GM19452 (cell line): ENCODE measurements at regions not wholly inside any gene's neighbourhood (a gene's known extent, or its start where the extent isn't known, plus 50 kb on each side); places are given as distances from the start of the nearest gene placed in this dataset.
"Not testable (repeated sequence)": the region's sequence is repeated elsewhere in the genome, so short reads cannot be mapped to it uniquely, and the experiment has no call there.

Source experiments
- ATAC-seq: cut with Tn5 transposase; IDR thresholded peaks from one replicate; pipeline ENCODE4 v1.9.1; 2021; ENCODE audit not compliant: unreplicated experiment

GRCh38 chr4:10281996-10282395 is 165.4 kb upstream of the WDR1 start:
- no peak for ATAC-seq

GRCh38 chr4:10279261-10279660 is 162.7 kb upstream of the WDR1 start:
- no peak for ATAC-seq

- no peak for ATAC-seq
Measured at GRCh38 chr4:10278071-10278470, 161.5 kb upstream of the WDR1 start.

GRCh38 chr4:10276152-10276551 is 159.6 kb upstream of the WDR1 start:
- no peak for ATAC-seq

GRCh38 chr4:10275696-10276095 is 159.1 kb upstream of the WDR1 start:
- no peak for ATAC-seq

- ATAC-seq: no peak
Measured at GRCh38 chr4:10273030-10273429, 156.4 kb upstream of the WDR1 start.

- ATAC-seq: no peak
Measured at GRCh38 chr4:10272511-10272910, 155.9 kb upstream of the WDR1 start.

GRCh38 chr4:10267066-10267465 is 150.5 kb upstream of the WDR1 start:
- ATAC-seq: no peak

- ATAC-seq: no peak
Measured at GRCh38 chr4:10260777-10261176, 144.2 kb upstream of the WDR1 start.

GRCh38 chr4:10259976-10260375 is 143.4 kb upstream of the WDR1 start:
- ATAC-seq: no peak

- ATAC-seq: no peak
Measured at GRCh38 chr4:10256203-10256602, 139.6 kb upstream of the WDR1 start.

GRCh38 chr4:10253765-10254164 is 137.2 kb upstream of the WDR1 start:
- no peak for ATAC-seq

- ATAC-seq: no peak
Measured at GRCh38 chr4:10245751-10246150, 129.2 kb upstream of the WDR1 start.

- no peak for ATAC-seq
Measured at GRCh38 chr4:10243856-10244255, 127.3 kb upstream of the WDR1 start.

- ATAC-seq: no peak
Measured at GRCh38 chr4:10240691-10241090, 124.1 kb upstream of the WDR1 start.

- ATAC-seq: no peak
Measured at GRCh38 chr4:10239982-10240654, 123.5 kb upstream of the WDR1 start.

- ATAC-seq: no peak
Measured at GRCh38 chr4:10237131-10237530, 120.5 kb upstream of the WDR1 start.

- no peak for ATAC-seq
Measured at GRCh38 chr4:10232114-10232513, 115.5 kb upstream of the WDR1 start.

- ATAC-seq: no peak
Measured at GRCh38 chr4:10226756-10227155, 110.2 kb upstream of the WDR1 start.

GRCh38 chr4:10225096-10225495 is 108.5 kb upstream of the WDR1 start:
- ATAC-seq: no peak

GRCh38 chr4:10223782-10224181 is 107.2 kb upstream of the WDR1 start:
- no peak for ATAC-seq

- ATAC-seq: not testable (repeated sequence)
Measured at GRCh38 chr4:10213481-10213880, 96.9 kb upstream of the WDR1 start.

- no peak for ATAC-seq
Measured at GRCh38 chr4:10212901-10213300, 96.3 kb upstream of the WDR1 start.
